Caco-2 (cell line): ENCODE measurements at regions not wholly inside any gene's neighbourhood (a gene's known extent, or its start where the extent isn't known, plus 50 kb on each side); places are given as distances from the start of the nearest gene placed in this dataset.

Experiments used
- BruUV-seq: library from RNA; stranded (reverse); fragments of 400-500 nt; replicated peaks from 2 replicates; lab custom pipeline; 2021; lab: Mats Ljungman, UMichigan
- CTCF ChIA-PET: fragments of 300-600 bp; sonication (Branson Sonifier 250); formaldehyde crosslinking; loops from one replicate; lab custom pipeline; 2022; ENCODE audit warnings: antibody characterized with exemption; lab: Charles Lee
- POLR2A ChIA-PET: fragments of 300-600 bp; sonication (Branson Sonifier 250); formaldehyde crosslinking; loops from one replicate; lab custom pipeline; 2022; ENCODE audit warnings: antibody characterized with exemption; lab: Charles Lee
- DNase-seq, 2 experiments: peaks; one replicate each; pipeline versions ENCODE4 v3.0.0 to v3.0.0-alpha.2; 2020 to 2022
- H3K27me3 ChIP-seq: replicated peaks from 2 replicates; pipeline ENCODE4 v1.6.0; 2011; ENCODE audit warnings: low read length; ENCODE audit not compliant: control insufficient read depth, insufficient read depth
- H3K36me3 ChIP-seq: 2 replicates; pipeline ENCODE4 v1.5.1; 2011; ENCODE audit warnings: low read length; ENCODE audit not compliant: control insufficient read depth, insufficient read depth
- H3K4me1 ChIP-seq: fragments of 250-450 bp; sonication (Bioruptor Pico); 2 replicates; pipeline ENCODE4 v1.5.1; 2020; ENCODE audit warnings: mild to moderate bottlenecking
- H3K4me3 ChIP-seq: 2 replicates; pipeline ENCODE4 v1.5.1; 2011; ENCODE audit warnings: low read depth, mild to moderate bottlenecking, control low read depth, low read length
- H3K9me3 ChIP-seq: fragments of 250-450 bp; sonication (Bioruptor Pico); 2 replicates; pipeline ENCODE4 v1.5.1; 2020; ENCODE audit warnings: mild to moderate bottlenecking, moderate library complexity
- H3K27ac Mint-ChIP-seq: one replicate; pipeline ENCODE4 v1.8.0; 2022; ENCODE audit warnings: mixed read lengths; ENCODE audit not compliant: unreplicated experiment
- H3K27me3 Mint-ChIP-seq: one replicate; pipeline ENCODE4 v1.8.0; 2022; ENCODE audit warnings: mixed read lengths; ENCODE audit not compliant: insufficient read depth, unreplicated experiment
- H3K36me3 Mint-ChIP-seq: one replicate; pipeline ENCODE4 v1.8.0; 2022; ENCODE audit warnings: mild to moderate bottlenecking, mixed read lengths; ENCODE audit not compliant: insufficient read depth, unreplicated experiment
- H3K4me1 Mint-ChIP-seq: one replicate; pipeline ENCODE4 v1.8.0; 2022; ENCODE audit warnings: low read depth, mixed read lengths; ENCODE audit not compliant: unreplicated experiment
- H3K4me3 Mint-ChIP-seq: one replicate; pipeline ENCODE4 v1.8.0; 2022; ENCODE audit warnings: mild to moderate bottlenecking, moderate library complexity, mixed read lengths; ENCODE audit not compliant: unreplicated experiment
- H3K9me3 Mint-ChIP-seq: one replicate; pipeline ENCODE4 v1.8.0; 2022; ENCODE audit warnings: mixed read lengths; ENCODE audit not compliant: unreplicated experiment
- CTCF ChIP-seq, 2 experiments: fragments of 200-600 bp in 1 of 2; IDR thresholded peaks; 1 replicate in 1 of 2; 2 replicates in 1 of 2; pipeline versions ENCODE4 v1.5.1 to v1.8.0; 2011 to 2022; ENCODE audit warnings: antibody characterized with exemption in 1 of 2, control low read depth in 1 of 2, inconsistent platforms in 1 of 2, low read depth in 1 of 2, low read length in 1 of 2, mild to moderate bottlenecking in 1 of 2, moderate library complexity in 1 of 2; ENCODE audit not compliant: insufficient read depth in 1 of 2, severe bottlenecking in 1 of 2, unreplicated experiment in 1 of 2
- intact Hi-C: fragments of 100-400 bp; cut with micrococcal nuclease; formaldehyde crosslinking; loops from one replicate; pipeline ENCODE4 v1.10.0; 2022; ENCODE audit not compliant: unreplicated experiment

GRCh38 chr4:55216863-55217635 lies 91.7 kb upstream of the KDR start:
- Mint-ChIP-seq H3K4me3 (no peak overlapping the region), H3K36me3 (no peaks in the 10 kb centered on the region), H3K27ac (no peak overlapping the region), H3K9me3 (no peaks in the 10 kb centered on the region), H3K27me3 (no peaks in the 10 kb centered on the region), H3K4me1 (no peaks in the 10 kb centered on the region)
- CTCF ChIA-PET: no interaction called here
- H3K36me3 ChIP-seq: no peaks in the 10 kb centered on the region
- intact Hi-C loops: no loop called here
- peak in 1 of 2 experiments; percentile 7 for DNase-seq
- H3K4me3 ChIP-seq: no peak overlapping the region
- POLR2A ChIA-PET: no interaction called here
- no peaks in the 10 kb centered on the region for H3K9me3 ChIP-seq
- 0 out of 2 replicates have a peak, but pooled peaks cover 9% of the 10 kb centered on the region for H3K4me1 ChIP-seq
- TF ChIP-seq CTCF (IDR thresholded peaks at IDR 0.05; ENCODE audit: insufficient read depth in 1 of 2, low read depth in 1 of 2, low read length in 1 of 2, severe bottlenecking in 1 of 2, unreplicated experiment in 1 of 2): no peak
- BruUV-seq: no TSS peak
- no peaks in the 10 kb centered on the region for H3K27me3 ChIP-seq

- no peak overlapping the region for H3K4me3 Mint-ChIP-seq
- H3K27me3 ChIP-seq: no peaks in the 10 kb centered on the region
- no peak overlapping the region for H3K4me3 ChIP-seq
- H3K36me3 Mint-ChIP-seq: no peaks in the 10 kb centered on the region
- H3K9me3 ChIP-seq: no peaks in the 10 kb centered on the region
- CTCF ChIA-PET: no interaction called here
- H3K27ac Mint-ChIP-seq: no peak overlapping the region
- no peaks in the 10 kb centered on the region for H3K9me3 Mint-ChIP-seq
- intact Hi-C loops: no loop called here
- no peak for TF ChIP-seq CTCF (IDR thresholded peaks at IDR 0.05; ENCODE audit: insufficient read depth in 1 of 2, low read depth in 1 of 2, low read length in 1 of 2, severe bottlenecking in 1 of 2, unreplicated experiment in 1 of 2)
- H3K4me1 ChIP-seq: 0 out of 2 replicates have a peak, but pooled peaks cover 9% of the 10 kb centered on the region
- POLR2A ChIA-PET: no interaction called here
- BruUV-seq: no TSS peak
- H3K27me3 Mint-ChIP-seq: peaks cover 2% of the 10 kb centered on the region
- no peaks in the 10 kb centered on the region for H3K4me1 Mint-ChIP-seq
- DNase-seq: no peak
- no peaks in the 10 kb centered on the region for H3K36me3 ChIP-seq
Measured at GRCh38 chr4:55218041-55218440, 92.6 kb upstream of the KDR start.

GRCh38 chr4:55237839-55238238 lies 108.2 kb upstream of the SRD5A3 start:
- no peak for TF ChIP-seq CTCF (IDR thresholded peaks at IDR 0.05; ENCODE audit: insufficient read depth in 1 of 2, low read depth in 1 of 2, low read length in 1 of 2, severe bottlenecking in 1 of 2, unreplicated experiment in 1 of 2)
- H3K9me3 ChIP-seq: peaks cover 8% of the 10 kb centered on the region; the same call in 1 of the 2 replicates
- H3K27ac Mint-ChIP-seq: no peak overlapping the region
- no peaks in the 10 kb centered on the region for H3K36me3 Mint-ChIP-seq
- no TSS peak for BruUV-seq
- H3K4me3 ChIP-seq: no peak overlapping the region
- ChIA-PET CTCF (no interaction called here), POLR2A (no interaction called here)
- no peak overlapping the region for H3K4me3 Mint-ChIP-seq
- no peaks in the 10 kb centered on the region for H3K36me3 ChIP-seq
- intact Hi-C loops: no loop called here
- H3K4me1 ChIP-seq: no peaks in the 10 kb centered on the region
- peaks cover 20% of the 10 kb centered on the region for H3K9me3 Mint-ChIP-seq
- H3K27me3 Mint-ChIP-seq: peaks cover 10% of the 10 kb centered on the region
- H3K4me1 Mint-ChIP-seq: no peaks in the 10 kb centered on the region
- no peaks in the 10 kb centered on the region for H3K27me3 ChIP-seq
- DNase-seq: no peak
